Rectal smooth muscle tissue (tissue), 1 donor: ENCODE measurements at regions not wholly inside any gene's neighbourhood (a gene's known extent, or its start where the extent isn't known, plus 50 kb on each side); places are given as distances from the start of the nearest gene placed in this dataset.
"Not testable (repeated sequence)": the region's sequence is repeated elsewhere in the genome, so short reads cannot be mapped to it uniquely, and the experiment has no call there.

Source experiments
- H3K27ac ChIP-seq: one replicate; pipeline ENCODE4 v1.7.0; 2013; ENCODE audit warnings: low read depth, low read length, inconsistent platforms
- H3K27me3 ChIP-seq: one replicate; pipeline ENCODE4 v1.7.0; 2013; ENCODE audit warnings: low read length; ENCODE audit not compliant: control insufficient read depth, insufficient read depth
- H3K36me3 ChIP-seq: one replicate; pipeline ENCODE4 v1.7.0; 2013; ENCODE audit warnings: low read length; ENCODE audit not compliant: control insufficient read depth, insufficient read depth
- H3K4me1 ChIP-seq: one replicate; pipeline ENCODE4 v1.7.0; 2013; ENCODE audit warnings: low read length; ENCODE audit not compliant: control insufficient read depth, insufficient read depth
- H3K4me3 ChIP-seq: one replicate; pipeline ENCODE4 v1.7.0; 2013; ENCODE audit warnings: low read length
- H3K9ac ChIP-seq: one replicate; pipeline ENCODE4 v1.7.0; 2013; ENCODE audit warnings: low read length

GRCh38 chr5:108536321-108536720 is 154.4 kb upstream of the FBXL17 start:
- H3K36me3 ChIP-seq = no peaks in the 10 kb centered on the region
- no peak overlapping the region for H3K9ac ChIP-seq
- no peak overlapping the region for H3K27ac ChIP-seq
- no peaks in the 10 kb centered on the region for H3K4me1 ChIP-seq
- H3K4me3 ChIP-seq = no peak overlapping the region
- no peaks in the 10 kb centered on the region for H3K27me3 ChIP-seq

GRCh38 chr5:108532129-108532445 is 150.2 kb upstream of the FBXL17 start:
- H3K36me3 ChIP-seq, H3K9ac ChIP-seq, H3K27ac ChIP-seq, H3K27me3 ChIP-seq, H3K4me3 ChIP-seq, H3K4me1 ChIP-seq: not testable (repeated sequence)

- no peak overlapping the region for H3K9ac ChIP-seq
Measured at GRCh38 chr5:108531367-108532128, 149.7 kb upstream of the FBXL17 start.

DNA sequence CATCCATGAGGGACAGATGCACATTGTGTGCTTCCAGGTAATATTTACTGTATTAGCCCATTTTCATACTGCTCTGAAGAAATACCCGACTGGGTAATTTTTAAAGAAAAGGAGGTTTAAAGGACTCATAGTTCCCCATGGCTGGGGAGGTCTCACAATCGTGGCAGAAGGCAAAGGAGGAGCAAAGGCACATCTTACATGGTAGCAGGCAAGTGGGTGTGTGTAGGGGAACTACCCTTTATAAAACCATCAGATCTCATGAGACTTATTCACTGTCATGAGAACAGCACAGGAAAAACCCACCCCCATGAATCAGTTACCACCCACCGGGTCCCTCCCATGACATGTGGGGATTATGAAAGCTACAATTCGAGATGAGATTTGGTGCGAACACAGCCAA is 148.8 kb upstream of the FBXL17 start:
- no peaks in the 10 kb centered on the region for H3K36me3 ChIP-seq
- H3K27me3 ChIP-seq = no peaks in the 10 kb centered on the region
- no peak overlapping the region for H3K4me3 ChIP-seq
- H3K4me1 ChIP-seq = no peaks in the 10 kb centered on the region
- H3K9ac ChIP-seq = no peak overlapping the region
- no peak overlapping the region for H3K27ac ChIP-seq

More at GRCh38 chr5:108531367-108532128, 149.7 kb upstream of the FBXL17 start:
- Histone ChIP-seq H3K27ac (no peak overlapping the region), H3K36me3 (no peaks in the 10 kb centered on the region), H3K4me3 (no peak overlapping the region), H3K4me1 (no peaks in the 10 kb centered on the region), H3K27me3 (no peaks in the 10 kb centered on the region)

GRCh38 chr5:108529381-108529780 is 147.5 kb upstream of the FBXL17 start:
- Histone ChIP-seq H3K36me3 (no peaks in the 10 kb centered on the region), H3K9ac (no peak overlapping the region)

DNA sequence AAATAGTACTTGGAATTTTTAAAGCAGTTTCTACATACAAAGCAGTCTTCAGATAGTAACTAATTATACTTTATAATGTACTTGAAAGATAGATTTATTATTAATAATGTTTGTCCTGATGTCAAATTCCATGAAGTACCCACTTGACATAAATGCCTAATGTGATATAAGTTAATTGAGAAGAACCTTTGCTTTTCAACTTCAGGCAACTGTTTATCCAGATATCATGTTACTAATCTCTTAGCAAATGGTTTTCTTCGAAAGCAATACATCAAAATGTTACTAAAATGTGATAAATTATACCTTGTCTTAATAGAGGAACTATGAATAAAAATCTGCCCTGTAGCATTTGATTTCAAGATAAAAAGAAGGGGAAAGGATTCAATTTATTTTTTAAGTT is 146.8 kb upstream of the FBXL17 start:
- no peaks in the 10 kb centered on the region for H3K4me1 ChIP-seq
- no peaks in the 10 kb centered on the region for H3K27me3 ChIP-seq
- no peak overlapping the region for H3K4me3 ChIP-seq
- H3K36me3 ChIP-seq = no peaks in the 10 kb centered on the region
- H3K9ac ChIP-seq = no peak overlapping the region
- no peak overlapping the region for H3K27ac ChIP-seq

More at GRCh38 chr5:108529381-108529780, 147.5 kb upstream of the FBXL17 start:
- Histone ChIP-seq H3K4me1 (no peaks in the 10 kb centered on the region), H3K4me3 (no peak overlapping the region), H3K27ac (no peak overlapping the region), H3K27me3 (no peaks in the 10 kb centered on the region)

- Histone ChIP-seq H3K27me3 (no peaks in the 10 kb centered on the region), H3K36me3 (no peaks in the 10 kb centered on the region), H3K27ac (no peak overlapping the region), H3K4me1 (no peaks in the 10 kb centered on the region), H3K4me3 (no peak overlapping the region), H3K9ac (no peak overlapping the region)
Measured at GRCh38 chr5:108524564-108524963, 142.7 kb upstream of the FBXL17 start.

DNA sequence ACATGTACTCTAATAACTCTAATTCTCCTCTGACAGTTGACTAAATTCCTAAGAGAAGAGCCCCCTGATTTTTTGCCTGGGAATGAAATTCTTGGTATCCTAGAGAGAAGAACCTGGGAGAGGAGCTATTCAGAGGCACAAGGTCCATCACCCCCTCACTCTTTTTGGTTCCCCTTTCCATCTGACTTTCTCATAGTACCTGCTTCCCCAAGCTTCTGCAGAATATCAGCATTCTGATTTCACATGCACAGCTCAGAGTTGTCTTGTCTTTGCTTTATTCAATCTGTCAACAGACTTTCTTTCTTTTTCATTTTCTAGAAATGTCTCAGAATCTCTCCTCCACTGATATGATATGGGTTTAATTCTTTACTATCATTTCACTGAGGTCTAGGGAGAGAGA is 141.5 kb upstream of the FBXL17 start:
- Histone ChIP-seq H3K36me3 (no peaks in the 10 kb centered on the region), H3K4me1 (no peaks in the 10 kb centered on the region), H3K9ac (no peak overlapping the region), H3K27me3 (no peaks in the 10 kb centered on the region), H3K27ac (no peak overlapping the region), H3K4me3 (no peak overlapping the region)

GRCh38 chr5:108521841-108522506 is 140.1 kb upstream of the FBXL17 start:
- Histone ChIP-seq H3K4me3 (no peak overlapping the region), H3K27me3 (no peaks in the 10 kb centered on the region), H3K4me1 (no peaks in the 10 kb centered on the region), H3K36me3 (no peaks in the 10 kb centered on the region), H3K27ac (no peak overlapping the region), H3K9ac (no peak overlapping the region)

GRCh38 chr5:108521011-108521700 is 139.3 kb upstream of the FBXL17 start:
- Histone ChIP-seq H3K27me3 (no peaks in the 10 kb centered on the region), H3K36me3 (no peaks in the 10 kb centered on the region), H3K9ac (no peak overlapping the region), H3K27ac (no peak overlapping the region), H3K4me3 (no peak overlapping the region), H3K4me1 (no peaks in the 10 kb centered on the region)

- no peak overlapping the region for H3K4me3 ChIP-seq
- no peaks in the 10 kb centered on the region for H3K36me3 ChIP-seq
- H3K4me1 ChIP-seq = no peaks in the 10 kb centered on the region
- H3K27me3 ChIP-seq = no peaks in the 10 kb centered on the region
- H3K27ac ChIP-seq = no peak overlapping the region
- H3K9ac ChIP-seq = no peak overlapping the region
Measured at GRCh38 chr5:108516785-108517184, 134.9 kb upstream of the FBXL17 start.

GRCh38 chr5:108515517-108516105 is 133.7 kb upstream of the FBXL17 start:
- no peak overlapping the region for H3K9ac ChIP-seq
- H3K4me3 ChIP-seq = no peak overlapping the region
- H3K27me3 ChIP-seq = no peaks in the 10 kb centered on the region
- no peaks in the 10 kb centered on the region for H3K4me1 ChIP-seq
- no peak overlapping the region for H3K27ac ChIP-seq
- H3K36me3 ChIP-seq = no peaks in the 10 kb centered on the region
